ENCODE measurements at regions not wholly inside any gene's neighbourhood (a gene's known extent, or its start where the extent isn't known, plus 50 kb on each side); places are given as distances from the start of the nearest gene placed in this dataset.

DNA sequence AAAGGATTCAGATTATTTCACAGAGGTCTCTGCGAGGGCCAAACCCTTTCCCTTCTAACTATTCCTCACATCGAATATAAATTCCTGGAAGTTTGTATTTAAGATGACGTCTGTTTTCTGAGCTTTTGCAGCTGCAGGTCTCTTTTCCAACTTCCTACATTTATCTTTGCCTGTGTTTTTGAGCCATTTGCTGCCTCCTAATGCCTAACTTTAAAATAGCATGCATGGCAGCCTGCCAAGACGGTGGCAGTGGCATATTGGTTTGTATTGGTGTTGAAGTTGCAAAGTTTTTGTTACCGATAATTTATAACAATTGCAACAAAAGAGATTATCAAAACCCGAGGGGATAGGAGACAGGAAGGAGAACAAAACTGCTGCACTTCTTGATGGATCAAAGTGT is 187.1 kb upstream of the DNAJC19 start:
- TF ChIP-seq CTCF (IDR thresholded peaks at IDR 0.05) (peak; percentile 49 to 64 (median 52)), POLR2A (IDR thresholded peaks at IDR 0.05) (no peak)

All from testis (tissue), 2 donors.